Right atrium auricular region (tissue), 2 donors: ENCODE measurements at regions not wholly inside any gene's neighbourhood (a gene's known extent, or its start where the extent isn't known, plus 50 kb on each side); places are given as distances from the start of the nearest gene placed in this dataset.
A peak's percentile ranks its signal among the peaks of the same experiment; 100 is the strongest.

ENCODE experiments used
- DNase-seq: peaks from one replicate; pipeline ENCODE4 v3.0.0-alpha.2; 2019; ENCODE audit warnings: low spot score
- H3K27ac ChIP-seq, 2 donors: fragments of 200-600 bp; sonication (generic); 1 replicate in 1 of 2; 2 replicates in 1 of 2; pipeline ENCODE4 v1.5.1; 2016 to 2019
- H3K27me3 ChIP-seq, 2 donors: fragments of 200-600 bp; sonication (generic); one replicate each; pipeline versions ENCODE4 v1.5.1 to v1.6.0; 2017 to 2019
- H3K36me3 ChIP-seq: fragments of 200-600 bp; sonication (generic); one replicate; pipeline ENCODE4 v1.5.1; 2016
- H3K4me1 ChIP-seq, 2 donors: fragments of 200-600 bp; sonication (generic); one replicate each; pipeline versions ENCODE4 v1.5.1 to v1.6.0; 2017 to 2019
- H3K4me3 ChIP-seq, 2 donors: fragments of 200-600 bp; sonication (generic); 1 replicate in 1 of 2; 2 replicates in 1 of 2; pipeline ENCODE4 v1.5.1; 2017 to 2019; ENCODE audit warnings: mild to moderate bottlenecking in 1 of 2, moderate library complexity in 1 of 2
- H3K9me3 ChIP-seq, 2 donors: fragments of 200-600 bp; sonication (generic); one replicate each; pipeline ENCODE4 v1.5.1; 2019
- CTCF ChIP-seq, 2 donors: fragments of 200-600 bp; sonication (generic); IDR thresholded peaks; one replicate each; pipeline ENCODE4 v1.5.1; 2019; ENCODE audit warnings: antibody characterized with exemption in 2 of 2

- Histone ChIP-seq H3K9me3 (no peaks in the 10 kb centered on the region), H3K27me3 (no peaks in the 10 kb centered on the region), H3K27ac (peak overlapping the region; percentile 62 to 64), H3K4me1 (peaks cover 0 to 38% of the 10 kb centered on the region in 2 donors), H3K4me3 (no peak overlapping the region), H3K36me3 (no peaks in the 10 kb centered on the region)
- no peak for TF ChIP-seq CTCF (IDR thresholded peaks at IDR 0.05)
- no peak for DNase-seq
Observed at GRCh38 chr14:49975276-49975675, 82.4 kb downstream of the ARF6 start.

- TF ChIP-seq CTCF (IDR thresholded peaks at IDR 0.05), result no peak
- Histone ChIP-seq H3K9me3 (no peaks in the 10 kb centered on the region), H3K4me1 (peaks cover 0 to 34% of the 10 kb centered on the region in 2 donors), H3K27ac (peak overlapping the region; percentile 62 to 64), H3K4me3 (no peak overlapping the region), H3K27me3 (no peaks in the 10 kb centered on the region), H3K36me3 (no peaks in the 10 kb centered on the region)
- DNase-seq, result no peak
Observed at GRCh38 chr14:49975799-49976198, 82.9 kb downstream of the ARF6 start.

- TF ChIP-seq CTCF (IDR thresholded peaks at IDR 0.05), result no peak
- Histone ChIP-seq H3K27ac (no peak overlapping the region), H3K4me1 (peaks cover 0 to 19% of the 10 kb centered on the region in 2 donors), H3K36me3 (no peaks in the 10 kb centered on the region), H3K9me3 (no peaks in the 10 kb centered on the region), H3K4me3 (no peak overlapping the region), H3K27me3 (no peaks in the 10 kb centered on the region)
- DNase-seq, result no peak
Observed at GRCh38 chr14:49977126-49977841, 84.4 kb downstream of the ARF6 start.

GRCh38 chr14:49980027-49980426 is 87.1 kb downstream of the ARF6 start:
- no peak for TF ChIP-seq CTCF (IDR thresholded peaks at IDR 0.05)
- no peaks in the 10 kb centered on the region for H3K9me3 ChIP-seq
- H3K27me3 ChIP-seq, result no peaks in the 10 kb centered on the region
- no peak for DNase-seq
- H3K4me3 ChIP-seq, result no peak overlapping the region
- no peak overlapping the region for H3K27ac ChIP-seq
- peaks cover 0 to 6% of the 10 kb centered on the region in 2 donors for H3K4me1 ChIP-seq
- H3K36me3 ChIP-seq, result no peaks in the 10 kb centered on the region

- H3K4me1 ChIP-seq, result no peaks in the 10 kb centered on the region
- no peaks in the 10 kb centered on the region for H3K9me3 ChIP-seq
- H3K27ac ChIP-seq, result peak overlapping the region; percentile 39 to 60
- H3K4me3 ChIP-seq, result no peak overlapping the region
- TF ChIP-seq CTCF (IDR thresholded peaks at IDR 0.05), result no peak
- DNase-seq, result no peak
- no peaks in the 10 kb centered on the region for H3K27me3 ChIP-seq
- H3K36me3 ChIP-seq, result no peaks in the 10 kb centered on the region
Observed at GRCh38 chr14:49982082-49982481, 89.2 kb downstream of the ARF6 start.

GRCh38 chr14:49982501-49982951 is 89.6 kb downstream of the ARF6 start:
- H3K9me3 ChIP-seq, result no peaks in the 10 kb centered on the region
- no peaks in the 10 kb centered on the region for H3K36me3 ChIP-seq
- no peaks in the 10 kb centered on the region for H3K27me3 ChIP-seq
- H3K4me3 ChIP-seq, result peak overlapping the region in 1 of 2 donors; percentile 21
- no peak for TF ChIP-seq CTCF (IDR thresholded peaks at IDR 0.05)
- DNase-seq, result peak; percentile 71
- H3K27ac ChIP-seq, result peak overlapping the region; percentile 39 to 60
- no peaks in the 10 kb centered on the region for H3K4me1 ChIP-seq
